ENCODE measurements at regions not wholly inside any gene's neighbourhood (a gene's known extent, or its start where the extent isn't known, plus 50 kb on each side); places are given as distances from the start of the nearest gene placed in this dataset.

- TF ChIP-seq CTCF (IDR thresholded peaks at IDR 0.05) (no peak), POLR2A (IDR thresholded peaks at IDR 0.05) (no peak)
These were observed 397.7 kb upstream of the EPHA6 start for GRCh38 chr3:96416549-96417255.
